HCT116 (cell line): ENCODE measurements at regions not wholly inside any gene's neighbourhood (a gene's known extent, or its start where the extent isn't known, plus 50 kb on each side); places are given as distances from the start of the nearest gene placed in this dataset.

ENCODE experiments used
- EGR1 ChIP-seq: IDR thresholded peaks from 2 replicates; pipeline ENCODE4 v1.6.1; 2012; ENCODE audit warnings: low read depth
- EZH2 ChIP-seq: fragments of 200-600 bp; sonication (generic); IDR thresholded peaks from 2 replicates; pipeline ENCODE4 v1.6.1; 2017; ENCODE audit warnings: antibody characterized with exemption, mixed run types
- EZH2phosphoT487 ChIP-seq: fragments of 200-600 bp; IDR thresholded peaks from 2 replicates; pipeline ENCODE4 v1.6.1; 2018; ENCODE audit warnings: antibody characterized with exemption, borderline replicate concordance
- JUND ChIP-seq: IDR thresholded peaks from 2 replicates; pipeline ENCODE4 v1.6.1; 2012
- POLR2A ChIP-seq: IDR thresholded peaks from 2 replicates; pipeline ENCODE4 v1.7.0; 2011; ENCODE audit warnings: borderline replicate concordance; ENCODE audit not compliant: insufficient read depth, insufficient read length; ENCODE audit errors: extremely low read depth
- TF ChIP-seq, protein P1 (sequence below), 3 experiments: fragments of 200-600 bp in 1 of 3; sonication (generic) in 1 of 3; IDR thresholded peaks in 2 of 3; conservative IDR thresholded peaks in 1 of 3; 2 replicates each; pipeline ENCODE4 v1.5.1; 2012 to 2017; ENCODE audit warnings: low read depth in 2 of 3, low read length in 2 of 3, antibody characterized with exemption in 1 of 3, borderline replicate concordance in 1 of 3, control low read depth in 1 of 3, mild to moderate bottlenecking in 1 of 3, mixed read lengths in 1 of 3, mixed run types in 1 of 3, moderate library complexity in 1 of 3; ENCODE audit not compliant: insufficient read depth in 1 of 3
- TF ChIP-seq, protein P2 (sequence below): IDR thresholded peaks from 2 replicates; pipeline ENCODE4 v1.6.1; 2012

DNA sequence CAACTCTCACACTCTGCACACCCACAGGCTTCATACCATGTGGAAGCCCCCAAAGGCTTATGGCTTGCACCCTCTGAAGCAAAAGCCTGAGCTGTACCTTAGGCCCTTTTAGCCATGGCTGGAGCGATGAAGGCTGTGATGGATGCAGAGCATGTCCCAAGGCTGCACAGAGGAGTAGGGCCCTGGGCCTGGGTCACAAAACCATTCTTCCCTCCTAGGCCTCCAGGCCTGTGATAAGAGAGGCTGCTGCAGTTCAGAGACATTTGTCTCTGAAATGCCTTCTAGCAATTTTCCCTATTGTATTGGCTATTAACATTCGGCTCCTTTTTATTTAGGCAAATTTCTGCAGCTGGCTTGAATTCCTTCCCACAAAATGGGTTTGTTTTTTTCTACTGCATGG, 1707.7 kb downstream of the MRPL39 start:
- TF ChIP-seq, protein P1, sequence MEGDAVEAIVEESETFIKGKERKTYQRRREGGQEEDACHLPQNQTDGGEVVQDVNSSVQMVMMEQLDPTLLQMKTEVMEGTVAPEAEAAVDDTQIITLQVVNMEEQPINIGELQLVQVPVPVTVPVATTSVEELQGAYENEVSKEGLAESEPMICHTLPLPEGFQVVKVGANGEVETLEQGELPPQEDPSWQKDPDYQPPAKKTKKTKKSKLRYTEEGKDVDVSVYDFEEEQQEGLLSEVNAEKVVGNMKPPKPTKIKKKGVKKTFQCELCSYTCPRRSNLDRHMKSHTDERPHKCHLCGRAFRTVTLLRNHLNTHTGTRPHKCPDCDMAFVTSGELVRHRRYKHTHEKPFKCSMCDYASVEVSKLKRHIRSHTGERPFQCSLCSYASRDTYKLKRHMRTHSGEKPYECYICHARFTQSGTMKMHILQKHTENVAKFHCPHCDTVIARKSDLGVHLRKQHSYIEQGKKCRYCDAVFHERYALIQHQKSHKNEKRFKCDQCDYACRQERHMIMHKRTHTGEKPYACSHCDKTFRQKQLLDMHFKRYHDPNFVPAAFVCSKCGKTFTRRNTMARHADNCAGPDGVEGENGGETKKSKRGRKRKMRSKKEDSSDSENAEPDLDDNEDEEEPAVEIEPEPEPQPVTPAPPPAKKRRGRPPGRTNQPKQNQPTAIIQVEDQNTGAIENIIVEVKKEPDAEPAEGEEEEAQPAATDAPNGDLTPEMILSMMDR (IDR thresholded peaks at IDR 0.05 in 2 of 3, conservative IDR thresholded peaks at IDR 0.05 in 1 of 3; ENCODE audit: borderline replicate concordance in 1 of 3, insufficient read depth in 1 of 3, low read depth in 2 of 3, low read length in 2 of 3), result no peak
- TF ChIP-seq EZH2phosphoT487 (no peak), EGR1 (no peak), POLR2A (no peak), EZH2 (no peak), JUND (no peak)
- TF ChIP-seq, protein P2, sequence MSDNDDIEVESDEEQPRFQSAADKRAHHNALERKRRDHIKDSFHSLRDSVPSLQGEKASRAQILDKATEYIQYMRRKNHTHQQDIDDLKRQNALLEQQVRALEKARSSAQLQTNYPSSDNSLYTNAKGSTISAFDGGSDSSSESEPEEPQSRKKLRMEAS, result no peak
